ENCODE measurements at regions not wholly inside any gene's neighbourhood (a gene's known extent, or its start where the extent isn't known, plus 50 kb on each side); places are given as distances from the start of the nearest gene placed in this dataset.
A peak's percentile ranks its signal among the peaks of the same experiment; 100 is the strongest.

DNA sequence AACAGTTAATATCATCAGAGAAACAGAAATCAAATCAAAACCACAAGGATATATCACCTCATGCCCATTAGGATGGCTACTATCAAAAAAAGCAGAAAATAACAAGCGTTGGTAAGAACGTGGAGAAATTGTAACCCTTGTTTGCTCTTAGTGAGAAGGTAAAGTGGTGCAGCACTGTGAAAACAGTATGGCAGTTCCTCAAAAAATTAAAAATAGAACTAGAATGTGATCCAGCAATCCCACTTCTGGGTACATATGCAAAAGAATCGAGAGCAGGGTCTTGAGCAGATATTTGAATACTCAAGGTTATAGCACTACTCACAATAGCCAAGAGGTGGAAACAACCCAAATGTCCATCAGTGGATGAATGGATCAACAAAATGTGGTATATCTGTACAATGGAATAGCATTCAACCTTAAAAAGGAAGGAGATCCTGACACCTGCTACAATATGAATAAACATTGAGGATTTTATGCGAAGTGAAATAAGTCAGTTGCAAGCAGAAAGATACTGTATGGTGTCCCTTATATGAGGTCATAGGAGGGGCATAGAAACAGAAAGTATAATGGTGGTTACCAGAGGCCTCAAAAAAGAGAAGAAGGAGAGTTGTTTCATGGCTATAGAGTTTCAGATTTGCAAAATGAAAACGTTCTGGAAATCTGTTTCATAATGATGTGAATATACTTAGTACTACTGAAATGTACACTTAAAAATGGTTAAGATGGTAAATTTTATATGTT, 131.0 kb upstream of the EEA1 start:
- peaks cover 3% of the 10 kb centered on the region for H3K4me1 ChIP-seq (ENCODE audit: insufficient read depth, low read length)
- no peaks in the 10 kb centered on the region for H3K9me3 ChIP-seq (ENCODE audit: low read length)
- no peaks in the 10 kb centered on the region for H3K36me3 ChIP-seq (ENCODE audit: insufficient read depth, low read length)
- no peak overlapping the region for H2AFZ ChIP-seq (ENCODE audit: low read depth, low read length)
- H3K27me3 ChIP-seq (ENCODE audit: insufficient read depth, low read length), result peaks cover 3% of the 10 kb centered on the region
- H3K4me3 ChIP-seq (ENCODE audit: low read length), result no peak overlapping the region

DNA sequence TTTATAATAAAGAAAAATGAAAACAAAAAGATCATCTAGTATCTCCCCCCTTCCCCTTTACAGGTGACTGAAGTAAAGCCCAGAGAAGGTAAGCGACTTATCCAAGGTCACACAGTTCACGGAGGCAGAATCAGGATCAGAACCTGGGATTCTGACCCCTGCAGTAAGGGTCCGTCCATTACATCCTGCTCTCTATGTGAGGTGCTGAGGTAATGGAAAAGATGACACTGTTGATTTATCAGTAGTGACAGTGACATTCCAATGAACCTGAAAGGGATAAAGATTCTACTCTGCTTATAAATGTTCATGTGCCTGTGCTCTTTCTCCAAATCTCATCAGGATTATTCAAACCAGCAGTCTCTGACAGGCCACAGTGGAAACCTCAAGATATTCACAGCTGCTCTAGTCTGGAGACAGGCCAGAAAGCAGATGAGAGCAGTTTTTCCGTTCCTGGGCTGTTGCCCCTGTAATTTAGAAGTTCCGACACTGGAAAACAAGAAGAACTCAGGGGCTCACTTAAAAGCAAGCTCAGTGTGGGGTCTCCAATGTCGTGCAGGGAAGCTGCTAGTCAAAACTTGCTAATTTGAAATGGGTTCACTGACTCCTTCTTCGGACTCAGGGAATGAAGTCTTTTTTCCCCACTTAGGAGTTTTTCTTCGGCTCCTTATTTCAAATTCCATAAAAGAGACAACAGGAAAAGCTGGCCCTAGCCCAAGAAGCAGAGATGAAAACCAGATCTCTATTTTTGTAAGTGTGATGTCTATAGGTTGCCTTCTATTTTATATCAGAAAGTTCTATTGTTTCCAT, 131.8 kb upstream of the EEA1 start:
- Histone ChIP-seq H3K4me3 (ENCODE audit: low read length) (no peak overlapping the region), H3K27me3 (ENCODE audit: insufficient read depth, low read length) (peaks cover 3% of the 10 kb centered on the region), H3K36me3 (ENCODE audit: insufficient read depth, low read length) (no peaks in the 10 kb centered on the region), H3K4me1 (ENCODE audit: insufficient read depth, low read length) (peaks cover 3% of the 10 kb centered on the region), H2AFZ (ENCODE audit: low read depth, low read length) (no peak overlapping the region), H3K9me3 (ENCODE audit: low read length) (no peaks in the 10 kb centered on the region)

DNA sequence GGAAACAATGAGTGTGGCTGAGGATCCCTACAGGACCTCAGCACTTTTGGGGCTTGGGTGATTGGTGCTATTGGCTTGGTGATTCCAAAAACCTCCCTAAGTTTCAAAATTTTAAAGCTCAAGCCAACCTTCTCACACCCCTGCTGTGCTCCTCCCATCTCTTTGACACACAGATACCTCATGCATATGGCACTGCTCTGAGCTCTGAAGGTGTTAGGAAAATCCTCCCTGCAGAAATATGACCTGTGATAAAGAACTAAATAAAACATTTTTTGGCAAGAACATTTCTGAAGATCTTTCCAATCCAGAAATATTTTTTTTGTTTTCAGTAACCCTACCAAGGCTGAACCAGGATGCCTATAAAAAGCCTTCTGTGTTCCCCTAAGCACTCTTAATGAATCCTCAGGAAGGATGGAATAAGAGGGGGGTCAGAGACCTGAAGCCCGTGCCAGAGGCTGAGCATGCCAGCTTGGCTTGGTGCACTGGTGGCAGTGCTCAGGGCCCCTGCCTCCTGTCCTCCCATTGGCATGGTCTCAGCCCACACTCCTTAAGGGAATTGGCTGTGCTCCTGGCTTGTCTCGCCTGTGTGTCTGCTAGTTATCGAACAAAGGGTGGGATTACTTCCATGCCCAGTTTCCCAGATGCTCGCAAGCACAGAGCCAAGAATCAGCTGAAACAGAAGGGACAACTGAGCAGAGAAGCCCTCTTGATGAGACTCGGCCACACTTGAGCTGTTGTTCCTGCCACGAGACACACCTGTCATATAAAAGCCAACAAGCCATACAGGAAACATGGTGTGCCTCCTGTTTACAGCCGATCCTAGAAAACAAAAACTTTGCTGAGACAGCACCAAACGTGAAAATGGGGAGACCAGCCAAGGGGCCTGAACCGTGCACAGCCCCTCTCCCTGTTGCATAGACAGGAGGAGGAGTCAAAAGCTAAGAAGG, 132.7 kb upstream of the EEA1 start:
- Histone ChIP-seq H3K9me3 (ENCODE audit: low read length) (no peaks in the 10 kb centered on the region), H3K36me3 (ENCODE audit: insufficient read depth, low read length) (no peaks in the 10 kb centered on the region), H3K4me3 (ENCODE audit: low read length) (no peak overlapping the region), H3K27me3 (ENCODE audit: insufficient read depth, low read length) (peaks cover 3% of the 10 kb centered on the region), H2AFZ (ENCODE audit: low read depth, low read length) (no peak overlapping the region), H3K4me1 (ENCODE audit: insufficient read depth, low read length) (peaks cover 3% of the 10 kb centered on the region)

DNA sequence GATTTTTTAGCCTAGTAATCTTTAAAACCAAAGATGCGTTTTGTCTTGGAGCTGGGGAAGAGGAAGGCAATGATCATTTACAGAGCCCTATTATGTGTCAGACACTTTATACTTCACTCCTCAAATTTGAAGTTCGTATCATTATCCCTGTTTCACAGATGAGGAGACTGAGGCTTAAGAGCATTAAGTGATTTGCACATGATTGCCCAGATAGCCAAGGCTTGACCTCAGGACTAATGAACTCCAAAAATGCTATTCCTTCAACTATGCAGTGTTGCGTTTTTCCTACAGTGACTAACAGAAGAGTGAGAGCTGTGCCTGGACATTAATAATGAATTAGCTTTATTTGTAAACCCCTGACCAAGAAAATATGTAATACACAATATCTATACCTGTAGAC, 136.8 kb upstream of the EEA1 start:
- H3K27me3 ChIP-seq (ENCODE audit: insufficient read depth, low read length), result peaks cover 5% of the 10 kb centered on the region
- no peaks in the 10 kb centered on the region for H3K36me3 ChIP-seq (ENCODE audit: insufficient read depth, low read length)
- no peaks in the 10 kb centered on the region for H3K9me3 ChIP-seq (ENCODE audit: low read length)
- H3K4me1 ChIP-seq (ENCODE audit: insufficient read depth, low read length), result peaks cover 3% of the 10 kb centered on the region
- H3K4me3 ChIP-seq (ENCODE audit: low read length), result no peak overlapping the region
- no peak overlapping the region for H2AFZ ChIP-seq (ENCODE audit: low read depth, low read length)

DNA sequence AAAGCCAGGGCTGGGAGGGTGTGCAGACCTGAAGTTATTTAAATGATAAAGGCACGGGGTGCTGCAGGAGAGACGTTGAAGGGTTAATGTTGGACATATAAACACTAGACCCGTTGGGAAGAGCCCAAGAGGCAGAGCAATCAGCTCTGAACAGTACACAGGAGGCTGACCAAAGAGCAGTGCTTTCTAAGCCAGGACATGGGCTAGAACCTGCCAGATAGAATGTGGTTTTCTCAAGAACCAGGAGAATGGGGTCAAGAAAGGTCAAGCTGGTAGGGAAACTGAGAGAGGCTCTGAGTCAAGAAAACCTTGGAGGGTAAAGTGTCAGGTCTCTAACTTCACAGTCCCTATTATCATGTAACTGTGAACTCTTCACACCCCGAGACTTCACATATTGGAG, 143.2 kb upstream of the EEA1 start:
- H3K9me3 ChIP-seq (ENCODE audit: low read length), result no peaks in the 10 kb centered on the region
- no peak overlapping the region for H3K4me3 ChIP-seq (ENCODE audit: low read length)
- H3K4me1 ChIP-seq (ENCODE audit: insufficient read depth, low read length), result no peaks in the 10 kb centered on the region
- H3K27me3 ChIP-seq (ENCODE audit: insufficient read depth, low read length), result peaks cover 4% of the 10 kb centered on the region
- no peak overlapping the region for H2AFZ ChIP-seq (ENCODE audit: low read depth, low read length)
- H3K36me3 ChIP-seq (ENCODE audit: insufficient read depth, low read length), result no peaks in the 10 kb centered on the region

DNA sequence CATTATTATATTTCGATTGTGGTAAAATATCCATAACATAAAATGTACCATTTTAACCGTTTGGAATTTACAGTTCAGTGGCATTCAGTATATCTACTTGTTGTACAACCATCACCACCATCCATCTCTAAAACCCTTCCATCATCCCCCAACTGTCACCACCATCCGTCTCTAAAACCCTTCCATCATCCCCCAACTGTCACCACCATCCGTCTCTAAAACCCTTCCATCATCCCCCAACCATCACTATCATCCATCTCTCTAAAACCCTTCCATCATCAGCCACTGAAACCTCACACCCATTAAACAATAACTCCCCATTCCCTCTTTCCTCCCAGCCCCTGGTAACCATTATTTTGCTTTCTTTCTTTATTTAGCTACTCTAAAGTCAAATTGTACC, 144.2 kb upstream of the EEA1 start:
- Histone ChIP-seq H3K4me3 (ENCODE audit: low read length) (no peak overlapping the region), H3K36me3 (ENCODE audit: insufficient read depth, low read length) (no peaks in the 10 kb centered on the region), H3K27me3 (ENCODE audit: insufficient read depth, low read length) (peaks cover 4% of the 10 kb centered on the region), H3K9me3 (ENCODE audit: low read length) (no peaks in the 10 kb centered on the region), H2AFZ (ENCODE audit: low read depth, low read length) (no peak overlapping the region), H3K4me1 (ENCODE audit: insufficient read depth, low read length) (no peaks in the 10 kb centered on the region)

DNA sequence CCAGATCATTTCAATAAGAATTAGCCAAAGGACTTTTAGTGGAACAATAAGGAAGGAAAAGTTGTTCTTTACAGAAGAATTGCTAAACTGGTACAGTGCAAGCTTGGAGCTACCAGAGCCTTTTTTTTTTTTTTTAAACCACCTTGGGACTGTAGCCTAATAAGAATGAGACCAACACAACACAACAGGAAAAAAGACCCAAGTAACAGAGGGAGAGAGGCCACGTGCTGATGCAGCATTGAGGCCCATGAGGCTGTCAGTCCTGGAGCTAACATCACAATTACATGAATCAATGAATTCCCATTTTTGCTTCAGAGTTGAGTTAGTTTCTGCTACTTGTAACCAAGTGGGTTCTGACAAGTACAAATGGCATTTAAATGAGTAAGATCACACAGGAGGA, 149.0 kb upstream of the EEA1 start:
- Histone ChIP-seq H2AFZ (ENCODE audit: low read depth, low read length) (no peak overlapping the region), H3K27me3 (ENCODE audit: insufficient read depth, low read length) (no peaks in the 10 kb centered on the region)

DNA sequence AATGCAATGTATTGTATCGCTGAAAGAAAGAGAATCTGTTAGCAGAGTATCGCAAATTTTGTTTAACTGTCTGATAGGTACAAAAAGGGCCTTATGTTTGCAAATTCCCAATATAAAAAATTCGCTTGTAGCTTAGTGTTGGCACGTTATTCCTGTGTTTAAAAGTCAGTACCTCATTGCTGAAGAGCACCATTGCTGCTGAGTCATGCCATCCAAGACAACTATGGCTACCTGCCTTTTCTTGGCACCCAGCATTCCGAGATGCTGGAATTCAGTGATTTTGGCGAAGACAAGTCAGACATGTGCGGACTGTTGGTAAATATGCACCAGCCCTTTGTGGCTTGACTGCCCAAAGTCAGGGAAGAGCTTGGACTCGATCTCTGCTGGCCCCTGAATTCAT, 149.5 kb upstream of the EEA1 start:
- Histone ChIP-seq H3K36me3 (ENCODE audit: insufficient read depth, low read length) (no peaks in the 10 kb centered on the region), H3K27me3 (ENCODE audit: insufficient read depth, low read length) (no peaks in the 10 kb centered on the region), H3K4me3 (ENCODE audit: low read length) (no peak overlapping the region), H3K4me1 (ENCODE audit: insufficient read depth, low read length) (peaks cover 17% of the 10 kb centered on the region), H3K9me3 (ENCODE audit: low read length) (no peaks in the 10 kb centered on the region), H2AFZ (ENCODE audit: low read depth, low read length) (no peak overlapping the region)

More for the DNA sequence above, 149.0 kb upstream of the EEA1 start:
- Histone ChIP-seq H3K9me3 (ENCODE audit: low read length) (no peaks in the 10 kb centered on the region), H3K36me3 (ENCODE audit: insufficient read depth, low read length) (no peaks in the 10 kb centered on the region), H3K4me3 (ENCODE audit: low read length) (no peak overlapping the region), H3K4me1 (ENCODE audit: insufficient read depth, low read length) (peaks cover 17% of the 10 kb centered on the region)

DNA sequence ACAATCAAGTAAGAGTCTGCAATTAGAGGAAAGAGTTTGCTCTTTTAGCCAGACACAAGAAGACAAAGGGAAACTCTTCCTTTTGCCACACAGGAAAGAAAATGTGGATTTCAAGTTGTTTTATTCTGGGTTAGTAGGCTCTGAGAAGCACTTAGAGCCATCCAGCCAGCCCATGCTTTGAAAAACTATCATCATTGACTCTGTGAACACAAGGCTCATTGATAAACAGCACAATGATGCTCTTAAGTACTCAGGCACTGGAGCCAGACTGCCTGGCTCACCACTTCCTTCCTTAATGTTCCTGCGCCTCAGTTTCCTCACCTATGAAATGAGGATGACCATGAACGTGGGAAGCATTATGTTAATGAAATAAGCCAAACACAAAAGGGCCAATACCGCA, 150.2 kb upstream of the EEA1 start:
- H2AFZ ChIP-seq (ENCODE audit: low read depth, low read length), result no peak overlapping the region
- no peaks in the 10 kb centered on the region for H3K36me3 ChIP-seq (ENCODE audit: insufficient read depth, low read length)
- peaks cover 17% of the 10 kb centered on the region for H3K4me1 ChIP-seq (ENCODE audit: insufficient read depth, low read length)
- H3K9me3 ChIP-seq (ENCODE audit: low read length), result no peaks in the 10 kb centered on the region
- H3K27me3 ChIP-seq (ENCODE audit: insufficient read depth, low read length), result no peaks in the 10 kb centered on the region
- no peak overlapping the region for H3K4me3 ChIP-seq (ENCODE audit: low read length)

DNA sequence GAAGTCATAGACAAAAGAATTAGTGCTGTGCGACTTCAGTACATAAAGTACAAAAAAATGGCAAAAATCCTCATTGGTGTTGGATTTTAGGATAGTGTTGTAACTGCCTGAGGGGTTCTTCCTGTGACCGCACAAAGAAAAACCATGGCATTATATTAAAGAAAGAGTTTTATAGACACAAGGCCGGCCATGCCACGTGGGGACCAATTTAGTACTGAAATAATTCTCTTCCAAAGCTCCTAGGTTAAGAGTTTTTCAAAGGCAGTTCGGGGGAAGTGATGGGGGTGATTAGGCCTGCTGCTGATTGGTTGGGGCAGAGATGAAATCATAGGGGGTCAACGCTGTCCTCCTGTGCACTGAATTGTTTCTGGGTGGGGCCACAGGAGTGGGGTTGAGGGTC, 150.9 kb upstream of the EEA1 start:
- peak overlapping the region; percentile 18 for H2AFZ ChIP-seq (ENCODE audit: low read depth, low read length)
- no peaks in the 10 kb centered on the region for H3K9me3 ChIP-seq (ENCODE audit: low read length)
- H3K4me1 ChIP-seq (ENCODE audit: insufficient read depth, low read length), result peaks cover 17% of the 10 kb centered on the region
- H3K27me3 ChIP-seq (ENCODE audit: insufficient read depth, low read length), result no peaks in the 10 kb centered on the region
- H3K36me3 ChIP-seq (ENCODE audit: insufficient read depth, low read length), result no peaks in the 10 kb centered on the region
- H3K4me3 ChIP-seq (ENCODE audit: low read length), result no peak overlapping the region

DNA sequence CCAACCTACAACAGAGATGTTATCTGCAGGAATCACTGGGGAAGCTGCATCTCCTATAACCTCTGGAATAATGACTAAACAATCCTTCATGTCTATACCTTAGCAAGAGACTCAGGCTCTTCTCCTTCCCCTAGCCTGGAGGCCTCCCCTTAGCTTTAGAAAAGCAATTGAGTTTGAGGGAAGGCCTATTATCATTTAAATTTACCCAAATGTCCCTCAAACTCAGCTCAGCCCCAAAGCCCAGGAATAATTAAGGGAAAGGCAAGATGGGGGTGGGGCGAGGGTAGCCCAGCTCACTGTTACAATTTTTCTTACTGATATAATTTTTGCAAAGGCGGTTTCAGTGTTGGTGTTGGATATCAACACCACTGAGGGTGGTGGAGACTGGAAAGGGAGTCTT, 151.4 kb upstream of the EEA1 start:
- H3K27me3 ChIP-seq (ENCODE audit: insufficient read depth, low read length), result no peaks in the 10 kb centered on the region
- no peaks in the 10 kb centered on the region for H3K36me3 ChIP-seq (ENCODE audit: insufficient read depth, low read length)
- H2AFZ ChIP-seq (ENCODE audit: low read depth, low read length), result peak overlapping the region; percentile 43

DNA sequence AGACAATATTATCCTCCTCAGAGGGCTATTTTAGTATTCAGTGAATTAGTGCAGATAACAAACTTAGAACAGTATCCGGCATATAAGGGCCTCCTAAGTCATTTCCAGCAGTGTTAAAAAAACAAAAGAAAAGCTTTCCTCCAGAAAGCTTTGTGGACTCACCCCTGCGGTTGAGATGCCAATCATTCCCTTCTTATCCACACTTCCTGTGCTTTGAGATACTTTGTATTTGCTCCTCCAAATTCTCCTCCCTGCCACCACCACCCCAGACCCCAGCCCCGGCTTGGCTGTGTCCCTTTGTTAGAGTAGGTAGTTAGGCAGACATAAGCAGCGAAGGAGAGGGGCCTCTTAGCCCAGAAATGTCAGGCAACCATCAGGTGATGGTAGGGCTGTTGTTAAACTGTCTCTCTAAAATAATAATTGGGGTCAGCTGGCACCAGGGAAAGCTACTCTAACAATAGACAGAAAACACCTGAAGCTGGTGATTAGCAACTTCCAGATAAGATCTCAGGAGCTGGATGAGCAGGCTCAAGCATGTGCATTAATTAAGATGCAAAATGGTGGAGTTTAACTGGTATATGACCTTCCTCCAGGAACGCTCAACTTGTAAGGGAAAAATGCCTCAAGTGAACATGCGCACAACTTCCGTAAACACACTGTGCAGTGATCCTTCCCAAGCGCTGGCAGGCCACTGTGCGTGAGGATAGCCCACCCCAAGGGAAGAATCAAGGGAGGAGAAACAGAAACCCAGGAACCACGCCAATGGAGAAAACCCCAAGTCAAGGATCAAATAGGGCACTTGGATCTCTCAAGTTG, 152.1 kb upstream of the EEA1 start:
- Histone ChIP-seq H3K36me3 (ENCODE audit: insufficient read depth, low read length) (no peaks in the 10 kb centered on the region), H3K9me3 (ENCODE audit: low read length) (no peaks in the 10 kb centered on the region), H2AFZ (ENCODE audit: low read depth, low read length) (peak overlapping the region; percentile 43), H3K4me1 (ENCODE audit: insufficient read depth, low read length) (peaks cover 17% of the 10 kb centered on the region), H3K4me3 (ENCODE audit: low read length) (no peak overlapping the region), H3K27me3 (ENCODE audit: insufficient read depth, low read length) (no peaks in the 10 kb centered on the region)

More for the DNA sequence above, 151.4 kb upstream of the EEA1 start:
- Histone ChIP-seq H3K4me1 (ENCODE audit: insufficient read depth, low read length) (peaks cover 17% of the 10 kb centered on the region), H3K9me3 (ENCODE audit: low read length) (no peaks in the 10 kb centered on the region), H3K4me3 (ENCODE audit: low read length) (no peak overlapping the region)

Data from neuron (in vitro differentiated cells).